Muscle of leg (tissue), 3 donors: ENCODE measurements at regions not wholly inside any gene's neighbourhood (a gene's known extent, or its start where the extent isn't known, plus 50 kb on each side); places are given as distances from the start of the nearest gene placed in this dataset.

Experiments used
- DNase-seq: peaks from one replicate; pipeline ENCODE4 v3.0.0; 2013
- H3K27ac ChIP-seq: one replicate; pipeline ENCODE4 v1.5.1; 2013; ENCODE audit warnings: mild to moderate bottlenecking, low read length, control low read depth
- H3K27me3 ChIP-seq: one replicate; pipeline ENCODE4 v1.6.1; 2013; ENCODE audit warnings: low read length; ENCODE audit not compliant: control insufficient read depth, insufficient read depth
- H3K36me3 ChIP-seq: one replicate; pipeline ENCODE4 v1.6.1; 2013; ENCODE audit warnings: low read length; ENCODE audit not compliant: control insufficient read depth, insufficient read depth
- H3K4me1 ChIP-seq: one replicate; pipeline ENCODE4 v1.6.1; 2013; ENCODE audit warnings: low read length; ENCODE audit not compliant: control insufficient read depth, insufficient read depth
- H3K4me3 ChIP-seq: one replicate; pipeline ENCODE4 v1.5.1; 2013; ENCODE audit warnings: low read length, control low read depth
- H3K9me3 ChIP-seq: replicated peaks from 2 replicates; pipeline ENCODE4 v1.6.1; 2013; ENCODE audit warnings: low read depth, low read length; ENCODE audit not compliant: control insufficient read depth
- WGBS: methylation state at CpG from one replicate; pipeline ENCODE4 v1.1.5; 2013; ENCODE audit warnings: missing lambda C conversion rate; ENCODE audit not compliant: insufficient coverage; 5-methylcytosine and 5-hydroxymethylcytosine counted together

DNA sequence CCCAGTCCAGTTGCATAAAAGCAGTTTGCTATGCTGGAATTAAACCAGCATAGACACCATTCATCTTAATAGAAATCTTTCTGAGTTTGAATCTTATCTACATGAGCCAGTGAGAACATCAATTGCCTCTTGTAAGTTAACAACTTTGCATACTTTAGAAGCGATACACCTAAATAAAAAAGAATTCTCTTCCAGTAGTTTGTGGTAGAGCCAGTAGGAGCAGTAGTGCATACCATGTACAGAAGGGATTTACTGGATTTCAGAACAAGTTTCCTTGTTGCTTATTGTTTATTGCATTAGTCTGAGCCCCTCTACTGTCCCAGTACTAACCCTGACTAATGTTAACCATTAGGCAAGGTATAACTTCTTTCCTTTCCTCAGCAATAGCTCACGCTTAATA is 313.1 kb downstream of the TGFB2 start:
- WGBS, result no CpG with 5 or more reads among the region's 2 CpGs
- Histone ChIP-seq H3K4me3 (no peak overlapping the region), H3K4me1 (peaks cover 8% of the 10 kb centered on the region), H3K27me3 (no peaks in the 10 kb centered on the region), H3K27ac (no peak overlapping the region), H3K36me3 (no peaks in the 10 kb centered on the region), H3K9me3 (no peaks in the 10 kb centered on the region)
- no peak for DNase-seq

- Histone ChIP-seq H3K36me3 (no peaks in the 10 kb centered on the region), H3K4me1 (peaks cover 8% of the 10 kb centered on the region), H3K27ac (no peak overlapping the region), H3K27me3 (no peaks in the 10 kb centered on the region), H3K4me3 (no peak overlapping the region), H3K9me3 (no peaks in the 10 kb centered on the region)
- WGBS, result 84% methylated on average over 4 of the region's 6 CpGs
- DNase-seq, result no peak
Observed at GRCh38 chr1:218658899-218659298, 313.8 kb downstream of the TGFB2 start.

GRCh38 chr1:218659911-218660677 is 315.0 kb downstream of the TGFB2 start:
- Histone ChIP-seq H3K4me3 (no peak overlapping the region), H3K36me3 (no peaks in the 10 kb centered on the region), H3K27ac (peak overlapping the region; percentile 29), H3K27me3 (no peaks in the 10 kb centered on the region), H3K4me1 (peaks cover 8% of the 10 kb centered on the region), H3K9me3 (no peaks in the 10 kb centered on the region)
- peak; percentile 45 for DNase-seq
- WGBS, result no CpG with 5 or more reads among the region's 2 CpGs

DNA sequence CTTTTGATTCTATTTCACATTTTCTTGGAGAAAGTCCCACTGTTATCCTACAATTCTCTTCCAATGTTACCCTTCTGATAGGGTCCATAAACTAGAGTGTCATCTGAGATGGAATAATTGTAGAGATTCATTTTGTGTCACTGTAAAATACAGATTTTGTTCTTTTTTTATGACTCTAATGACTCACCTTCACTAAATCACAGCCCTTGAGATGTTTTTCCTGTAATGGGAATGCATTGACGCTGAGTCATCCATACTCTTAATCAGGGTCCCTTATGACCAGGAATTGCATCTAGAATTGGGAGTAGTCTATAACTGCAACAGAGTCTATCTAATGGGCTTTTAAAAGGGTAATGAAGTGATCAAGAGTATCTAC is 315.5 kb downstream of the TGFB2 start:
- H3K27me3 ChIP-seq, result no peaks in the 10 kb centered on the region
- WGBS, result no CpG with 5 or more reads among the region's 1 CpG
- no peak overlapping the region for H3K4me3 ChIP-seq
- no peak overlapping the region for H3K27ac ChIP-seq
- peaks cover 11% of the 10 kb centered on the region for H3K4me1 ChIP-seq
- H3K36me3 ChIP-seq, result no peaks in the 10 kb centered on the region
- no peaks in the 10 kb centered on the region for H3K9me3 ChIP-seq
- DNase-seq, result no peak

DNA sequence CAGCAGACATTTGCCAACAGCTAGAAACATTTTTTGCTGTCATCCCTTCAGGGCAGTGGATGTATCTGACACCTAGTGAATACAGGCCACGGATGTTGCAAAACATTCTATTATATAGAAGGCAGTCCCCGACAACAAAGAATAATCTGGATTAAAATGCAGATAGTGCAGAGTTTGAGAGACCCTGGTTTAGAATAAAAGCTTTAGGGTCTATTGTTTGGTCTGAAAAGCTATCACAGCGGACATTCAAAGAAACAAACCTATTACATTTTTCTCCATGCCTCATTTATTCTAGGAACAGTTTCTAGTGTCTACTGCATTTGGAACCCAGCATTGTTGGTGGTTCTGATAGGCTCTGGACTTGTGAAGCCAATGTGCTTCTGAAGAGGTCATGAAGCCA is 316.3 kb downstream of the TGFB2 start:
- Histone ChIP-seq H3K4me3 (no peak overlapping the region), H3K9me3 (no peaks in the 10 kb centered on the region), H3K36me3 (no peaks in the 10 kb centered on the region), H3K27me3 (no peaks in the 10 kb centered on the region), H3K4me1 (peaks cover 11% of the 10 kb centered on the region), H3K27ac (no peak overlapping the region)
- no CpG with 5 or more reads among the region's 3 CpGs for WGBS
- DNase-seq, result no peak

- H3K36me3 ChIP-seq, result no peaks in the 10 kb centered on the region
- H3K9me3 ChIP-seq, result no peaks in the 10 kb centered on the region
- H3K4me3 ChIP-seq, result no peak overlapping the region
- no peaks in the 10 kb centered on the region for H3K27me3 ChIP-seq
- peaks cover 7% of the 10 kb centered on the region for H3K4me1 ChIP-seq
- DNase-seq, result peak; percentile 71
- H3K27ac ChIP-seq, result peak overlapping the region; percentile 79
- WGBS, result no CpG with 5 or more reads among the region's 3 CpGs
Observed at GRCh38 chr1:218664385-218665170, 319.4 kb downstream of the TGFB2 start.

DNA sequence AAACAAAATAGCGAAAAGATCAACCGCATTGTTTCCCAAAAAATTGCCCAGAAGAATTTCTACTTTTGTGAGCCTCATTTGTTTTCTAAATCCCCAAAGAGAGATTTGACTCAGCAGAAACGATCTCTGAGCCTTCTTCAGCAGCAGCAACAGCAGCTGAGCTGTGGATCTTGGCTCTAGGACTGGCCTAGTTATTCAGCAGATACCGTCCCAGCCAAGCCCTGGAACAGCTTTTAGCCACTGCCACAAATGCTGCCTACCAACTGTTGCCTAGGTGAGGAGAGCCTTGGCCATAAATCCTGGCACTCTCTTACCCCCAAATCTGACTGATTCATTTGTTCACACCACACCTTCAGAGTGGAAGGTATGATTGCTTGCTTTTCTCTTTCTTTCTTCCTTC is 320.1 kb downstream of the TGFB2 start:
- Histone ChIP-seq H3K27me3 (no peaks in the 10 kb centered on the region), H3K4me1 (peaks cover 6% of the 10 kb centered on the region), H3K4me3 (no peak overlapping the region), H3K27ac (peak overlapping the region; percentile 79), H3K9me3 (no peaks in the 10 kb centered on the region), H3K36me3 (no peaks in the 10 kb centered on the region)
- DNase-seq, result peak; percentile 94
- 24% methylated on average over 3 of the region's 4 CpGs for WGBS

- Histone ChIP-seq H3K4me3 (no peak overlapping the region), H3K4me1 (peaks cover 3% of the 10 kb centered on the region), H3K27ac (no peak overlapping the region), H3K27me3 (no peaks in the 10 kb centered on the region), H3K9me3 (no peaks in the 10 kb centered on the region), H3K36me3 (no peaks in the 10 kb centered on the region)
- DNase-seq, result no peak
Observed at GRCh38 chr1:218666263-218666662, 321.1 kb downstream of the TGFB2 start.

- H3K9me3 ChIP-seq, result no peaks in the 10 kb centered on the region
- no peaks in the 10 kb centered on the region for H3K27me3 ChIP-seq
- H3K36me3 ChIP-seq, result no peaks in the 10 kb centered on the region
- WGBS, result no CpG with 5 or more reads among the region's 3 CpGs
- DNase-seq, result peak; percentile 26
- peaks cover 10% of the 10 kb centered on the region for H3K4me1 ChIP-seq
- H3K4me3 ChIP-seq, result no peak overlapping the region
- H3K27ac ChIP-seq, result peak overlapping the region; percentile 26
Observed at GRCh38 chr1:218667781-218668516, 322.8 kb downstream of the TGFB2 start.

DNA sequence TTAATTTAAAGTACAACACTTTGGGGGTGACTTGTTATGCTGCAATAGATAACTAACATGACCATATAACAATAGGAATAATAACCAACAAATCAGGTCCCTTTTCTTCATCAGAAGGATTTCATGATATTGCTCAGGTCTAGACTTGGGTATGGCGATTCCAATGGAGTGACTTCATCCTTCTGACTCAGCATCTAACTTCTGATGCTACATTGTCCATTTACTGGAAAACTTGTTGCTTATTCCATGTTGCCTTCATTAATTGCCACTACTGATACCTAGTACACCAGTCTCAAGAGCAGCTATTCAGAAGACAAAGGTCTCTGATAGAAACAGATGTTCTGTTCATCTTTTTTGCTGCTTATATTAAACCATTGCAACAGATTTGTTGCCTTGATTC is 324.3 kb downstream of the TGFB2 start:
- Histone ChIP-seq H3K27ac (no peak overlapping the region), H3K9me3 (no peaks in the 10 kb centered on the region), H3K27me3 (no peaks in the 10 kb centered on the region), H3K4me3 (no peak overlapping the region), H3K36me3 (no peaks in the 10 kb centered on the region), H3K4me1 (peaks cover 13% of the 10 kb centered on the region)
- DNase-seq, result no peak
- WGBS, result 100% methylated on average over 1 of the region's 1 CpG
